GM12891 (cell line): ENCODE measurements at regions not wholly inside any gene's neighbourhood (a gene's known extent, or its start where the extent isn't known, plus 50 kb on each side); places are given as distances from the start of the nearest gene placed in this dataset.

Source experiments
- POLR2AphosphoS5 ChIP-seq: IDR thresholded peaks from 2 replicates; pipeline ENCODE4 v1.6.1; 2011; ENCODE audit warnings: low read depth, low read length, control low read depth
- TAF1 ChIP-seq: IDR thresholded peaks from 2 replicates; pipeline ENCODE4 v1.6.1; 2011; ENCODE audit warnings: low read depth, low read length, control low read depth

- no peak for TF ChIP-seq POLR2AphosphoS5
- no peak for TF ChIP-seq TAF1
Observed at GRCh38 chrX:65894133-65894532, 145.7 kb downstream of the VSIG4 start.
